WTC11 (cell line): ENCODE measurements at regions not wholly inside any gene's neighbourhood (a gene's known extent, or its start where the extent isn't known, plus 50 kb on each side); places are given as distances from the start of the nearest gene placed in this dataset.

Experiments
- ATAC-seq: fragments of 200-7000 bp; cut with Tn5 transposase; 2 replicates; pipeline ENCODE4 v1.10.0; 2021; ENCODE audit warnings: mild to moderate bottlenecking, moderate library complexity
- CTCF ChIA-PET: fragments of 300-600 bp; sonication (Branson Sonifier 250); formaldehyde crosslinking; loops from one replicate; lab custom pipeline; 2021; ENCODE audit warnings: antibody characterized with exemption; lab: Charles Lee
- POLR2A ChIA-PET: fragments of 350-600 bp; sonication (Branson Sonifier 250); formaldehyde crosslinking; loops from one replicate; lab custom pipeline; 2021; ENCODE audit warnings: antibody characterized with exemption; lab: Charles Lee
- DNase-seq: peaks from one replicate; pipeline ENCODE4 v3.0.0; 2021; ENCODE audit warnings: low spot score
- H3K27ac Mint-ChIP-seq: 2 replicates; pipeline ENCODE4 v1.8.0; 2021; ENCODE audit warnings: mixed read lengths
- H3K27me3 Mint-ChIP-seq: 2 replicates; pipeline ENCODE4 v1.8.0; 2021; ENCODE audit warnings: low read depth, mild to moderate bottlenecking, moderate library complexity, mixed read lengths
- H3K36me3 Mint-ChIP-seq: 2 replicates; pipeline ENCODE4 v1.8.0; 2021; ENCODE audit warnings: mixed read lengths
- H3K4me1 Mint-ChIP-seq: 2 replicates; pipeline ENCODE4 v1.8.0; 2022; ENCODE audit warnings: mixed read lengths
- H3K4me3 Mint-ChIP-seq: 2 replicates; pipeline ENCODE4 v1.8.0; 2021; ENCODE audit warnings: mild to moderate bottlenecking, moderate library complexity, mixed read lengths
- H3K9me3 Mint-ChIP-seq: 2 replicates; pipeline ENCODE4 v1.8.0; 2021; ENCODE audit warnings: mixed read lengths
- ARID4B ChIP-seq: sonication (generic); formaldehyde crosslinking; IDR thresholded peaks from 2 replicates; pipeline ENCODE4 v1.8.0; 2023; ENCODE audit warnings: missing genetic modification reagents, mild to moderate bottlenecking, borderline replicate concordance
- ATF6 ChIP-seq: sonication (generic); formaldehyde crosslinking; IDR thresholded peaks from 2 replicates; pipeline ENCODE4 v1.8.1; 2023; ENCODE audit warnings: mild to moderate bottlenecking, missing genetic modification reagents
- CREB1 ChIP-seq: sonication (generic); formaldehyde crosslinking; IDR thresholded peaks from 2 replicates; pipeline ENCODE4 v1.8.0; 2023; ENCODE audit warnings: mild to moderate bottlenecking, missing genetic modification reagents
- ESRRA ChIP-seq: sonication (generic); formaldehyde crosslinking; IDR thresholded peaks from 2 replicates; pipeline ENCODE4 v1.8.1; 2022; ENCODE audit warnings: mild to moderate bottlenecking, missing genetic modification reagents, borderline replicate concordance
- ETV6 ChIP-seq: sonication (generic); formaldehyde crosslinking; IDR thresholded peaks from 2 replicates; pipeline ENCODE4 v1.8.1; 2022; ENCODE audit warnings: mild to moderate bottlenecking, missing genetic modification reagents
- FOXJ3 ChIP-seq: sonication (generic); formaldehyde crosslinking; IDR thresholded peaks from 2 replicates; pipeline ENCODE4 v1.9.0; 2021; ENCODE audit warnings: missing genetic modification reagents, mild to moderate bottlenecking, borderline replicate concordance
- FOXK1 ChIP-seq: sonication (generic); formaldehyde crosslinking; IDR thresholded peaks from 2 replicates; pipeline ENCODE4 v1.8.0; 2022; ENCODE audit warnings: mild to moderate bottlenecking, moderate library complexity, missing genetic modification reagents
- HMGXB4 ChIP-seq: sonication (generic); formaldehyde crosslinking; IDR thresholded peaks from 2 replicates; pipeline ENCODE4 v1.8.1; 2023; ENCODE audit warnings: mild to moderate bottlenecking, moderate library complexity, missing genetic modification reagents
- NR1H2 ChIP-seq: sonication (generic); formaldehyde crosslinking; IDR thresholded peaks from 2 replicates; pipeline ENCODE4 v1.9.0; 2021; ENCODE audit warnings: mild to moderate bottlenecking, moderate library complexity, missing genetic modification reagents
- RELA ChIP-seq: sonication (generic); formaldehyde crosslinking; IDR thresholded peaks from 2 replicates; pipeline ENCODE4 v1.8.1; 2022; ENCODE audit warnings: missing genetic modification reagents, mild to moderate bottlenecking, borderline replicate concordance
- SMAD3 ChIP-seq: sonication (generic); formaldehyde crosslinking; IDR thresholded peaks from 2 replicates; pipeline ENCODE4 v1.8.0; 2022; ENCODE audit warnings: missing genetic modification reagents, mild to moderate bottlenecking, borderline replicate concordance
- USF2 ChIP-seq: sonication (generic); formaldehyde crosslinking; IDR thresholded peaks from 2 replicates; pipeline ENCODE4 v1.8.1; 2023; ENCODE audit warnings: mild to moderate bottlenecking, missing genetic modification reagents, moderate library complexity
- ZBTB21 ChIP-seq: sonication (generic); formaldehyde crosslinking; IDR thresholded peaks from 2 replicates; pipeline ENCODE4 v1.8.1; 2023; ENCODE audit warnings: mild to moderate bottlenecking, missing genetic modification reagents, borderline replicate concordance
- ZNF121 ChIP-seq: sonication (generic); formaldehyde crosslinking; IDR thresholded peaks from 2 replicates; pipeline ENCODE4 v1.8.0; 2023; ENCODE audit warnings: missing genetic modification reagents
- ZNF263 ChIP-seq: sonication (generic); formaldehyde crosslinking; IDR thresholded peaks from 2 replicates; pipeline ENCODE4 v1.8.1; 2022; ENCODE audit warnings: low read depth, mild to moderate bottlenecking, moderate library complexity, missing genetic modification reagents
- ZNF396 ChIP-seq: fragments of 250-450 bp; sonication (Bioruptor Pico); IDR thresholded peaks from 2 replicates; pipeline ENCODE4 v1.8.0; 2021; ENCODE audit warnings: mild to moderate bottlenecking, moderate library complexity, borderline replicate concordance
- ZNF416 ChIP-seq: fragments of 250-450 bp; sonication (Bioruptor Pico); IDR thresholded peaks from 2 replicates; pipeline ENCODE4 v1.9.0; 2021; ENCODE audit warnings: mild to moderate bottlenecking, inconsistent platforms
- TF ChIP-seq, protein P1 (sequence below): sonication (generic); formaldehyde crosslinking; IDR thresholded peaks from 2 replicates; pipeline ENCODE4 v1.8.0; 2022; ENCODE audit warnings: mild to moderate bottlenecking, missing genetic modification reagents
- TF ChIP-seq, protein P2 (sequence below): sonication (generic); formaldehyde crosslinking; IDR thresholded peaks from 2 replicates; pipeline ENCODE4 v1.8.0; 2023; ENCODE audit warnings: missing genetic modification reagents
- TF ChIP-seq, protein P3 (sequence below): sonication (generic); formaldehyde crosslinking; IDR thresholded peaks from 2 replicates; pipeline ENCODE4 v1.8.1; 2022; ENCODE audit warnings: mild to moderate bottlenecking, moderate library complexity, missing genetic modification reagents
- TF ChIP-seq, protein P4 (sequence below): sonication (generic); formaldehyde crosslinking; IDR thresholded peaks from 2 replicates; pipeline ENCODE4 v1.8.0; 2022; ENCODE audit warnings: mild to moderate bottlenecking, missing genetic modification reagents

DNA sequence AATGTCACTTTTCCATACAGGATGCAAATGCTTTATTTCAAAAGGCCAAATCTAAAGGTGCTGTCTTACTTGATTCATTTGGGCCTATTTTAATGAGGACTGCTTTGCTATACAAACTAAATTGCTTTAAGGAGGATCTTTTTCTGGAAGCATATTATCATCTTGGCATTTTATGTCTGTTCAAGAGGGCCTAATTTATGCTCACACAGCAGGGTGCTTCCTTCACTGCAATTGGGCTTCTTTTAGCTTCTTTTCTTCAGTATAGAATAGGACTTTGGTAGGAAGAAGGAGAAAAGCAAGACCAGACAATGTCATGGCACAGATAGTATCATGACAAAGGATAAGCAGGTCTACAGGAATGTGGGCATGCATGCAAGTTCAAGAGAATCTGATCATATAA lies 222.4 kb upstream of the ANKRD50 start (continued):
- TF ChIP-seq NR1H2 (CRISPR knock-in tag) (no peak), USF2 (CRISPR knock-in tag) (no peak)

- H3K27me3 Mint-ChIP-seq: no peaks in the 10 kb centered on the region
- no peak overlapping the region for H3K27ac Mint-ChIP-seq
- H3K4me1 Mint-ChIP-seq: peaks cover 31% of the 10 kb centered on the region
- POLR2A ChIA-PET: no interaction called here
- no peaks in the 10 kb centered on the region for H3K9me3 Mint-ChIP-seq
- DNase-seq: no peak
- H3K4me3 Mint-ChIP-seq: no peak overlapping the region
- H3K36me3 Mint-ChIP-seq: no peaks in the 10 kb centered on the region
- CTCF ChIA-PET: no interaction called here
- no peak for TF ChIP-seq ESRRA (CRISPR knock-in tag)
- no peak for TF ChIP-seq ZBTB21 (CRISPR knock-in tag)
- TF ChIP-seq, protein P1, sequence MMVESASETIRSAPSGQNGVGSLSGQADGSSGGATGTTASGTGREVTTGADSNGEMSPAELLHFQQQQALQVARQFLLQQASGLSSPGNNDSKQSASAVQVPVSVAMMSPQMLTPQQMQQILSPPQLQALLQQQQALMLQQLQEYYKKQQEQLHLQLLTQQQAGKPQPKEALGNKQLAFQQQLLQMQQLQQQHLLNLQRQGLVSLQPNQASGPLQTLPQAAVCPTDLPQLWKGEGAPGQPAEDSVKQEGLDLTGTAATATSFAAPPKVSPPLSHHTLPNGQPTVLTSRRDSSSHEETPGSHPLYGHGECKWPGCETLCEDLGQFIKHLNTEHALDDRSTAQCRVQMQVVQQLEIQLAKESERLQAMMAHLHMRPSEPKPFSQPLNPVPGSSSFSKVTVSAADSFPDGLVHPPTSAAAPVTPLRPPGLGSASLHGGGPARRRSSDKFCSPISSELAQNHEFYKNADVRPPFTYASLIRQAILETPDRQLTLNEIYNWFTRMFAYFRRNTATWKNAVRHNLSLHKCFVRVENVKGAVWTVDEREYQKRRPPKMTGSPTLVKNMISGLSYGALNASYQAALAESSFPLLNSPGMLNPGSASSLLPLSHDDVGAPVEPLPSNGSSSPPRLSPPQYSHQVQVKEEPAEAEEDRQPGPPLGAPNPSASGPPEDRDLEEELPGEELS (CRISPR knock-in tag): no peak
- TF ChIP-seq ZNF121 (CRISPR knock-in tag): no peak
- no peak for TF ChIP-seq FOXK1 (CRISPR knock-in tag)
- TF ChIP-seq ZNF416 (CRISPR knock-in tag): no peak
- TF ChIP-seq RELA (CRISPR knock-in tag): no peak
- no peak for TF ChIP-seq HMGXB4 (CRISPR knock-in tag)
- no peak for TF ChIP-seq FOXJ3 (CRISPR knock-in tag)
- TF ChIP-seq, protein P2, sequence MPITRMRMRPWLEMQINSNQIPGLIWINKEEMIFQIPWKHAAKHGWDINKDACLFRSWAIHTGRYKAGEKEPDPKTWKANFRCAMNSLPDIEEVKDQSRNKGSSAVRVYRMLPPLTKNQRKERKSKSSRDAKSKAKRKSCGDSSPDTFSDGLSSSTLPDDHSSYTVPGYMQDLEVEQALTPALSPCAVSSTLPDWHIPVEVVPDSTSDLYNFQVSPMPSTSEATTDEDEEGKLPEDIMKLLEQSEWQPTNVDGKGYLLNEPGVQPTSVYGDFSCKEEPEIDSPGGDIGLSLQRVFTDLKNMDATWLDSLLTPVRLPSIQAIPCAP: no peak
- TF ChIP-seq, all 79 proteins: peak for 0
- ATAC-seq: no peak
Measured at GRCh38 chr4:124933521-124933920, 221.0 kb upstream of the ANKRD50 start.

- H3K4me3 Mint-ChIP-seq: no peak overlapping the region
- POLR2A ChIA-PET: no interaction called here
- H3K27me3 Mint-ChIP-seq: no peaks in the 10 kb centered on the region
- DNase-seq (no peak), ATAC-seq (no peak)
- H3K4me1 Mint-ChIP-seq: peaks cover 21% of the 10 kb centered on the region
- H3K36me3 Mint-ChIP-seq: no peaks in the 10 kb centered on the region
- CTCF ChIA-PET: no interaction called here
- H3K27ac Mint-ChIP-seq: no peak overlapping the region
- no peaks in the 10 kb centered on the region for H3K9me3 Mint-ChIP-seq
- TF ChIP-seq SMAD3 (CRISPR knock-in tag): no peak
- TF ChIP-seq FOXK1 (CRISPR knock-in tag): no peak
- TF ChIP-seq, protein P3, sequence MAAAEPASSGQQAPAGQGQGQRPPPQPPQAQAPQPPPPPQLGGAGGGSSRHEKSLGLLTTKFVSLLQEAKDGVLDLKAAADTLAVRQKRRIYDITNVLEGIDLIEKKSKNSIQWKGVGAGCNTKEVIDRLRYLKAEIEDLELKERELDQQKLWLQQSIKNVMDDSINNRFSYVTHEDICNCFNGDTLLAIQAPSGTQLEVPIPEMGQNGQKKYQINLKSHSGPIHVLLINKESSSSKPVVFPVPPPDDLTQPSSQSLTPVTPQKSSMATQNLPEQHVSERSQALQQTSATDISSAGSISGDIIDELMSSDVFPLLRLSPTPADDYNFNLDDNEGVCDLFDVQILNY: no peak
- TF ChIP-seq ETV6 (CRISPR knock-in tag): no peak
- no peak for TF ChIP-seq ZNF263 (CRISPR knock-in tag)
- TF ChIP-seq ATF6 (CRISPR knock-in tag): no peak
- no peak for TF ChIP-seq ZNF396 (CRISPR knock-in tag)
- TF ChIP-seq ARID4B (CRISPR knock-in tag): no peak
- TF ChIP-seq, protein P4, sequence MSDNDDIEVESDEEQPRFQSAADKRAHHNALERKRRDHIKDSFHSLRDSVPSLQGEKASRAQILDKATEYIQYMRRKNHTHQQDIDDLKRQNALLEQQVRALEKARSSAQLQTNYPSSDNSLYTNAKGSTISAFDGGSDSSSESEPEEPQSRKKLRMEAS (CRISPR knock-in tag): no peak
- TF ChIP-seq CREB1 (CRISPR knock-in tag): no peak
Measured at GRCh38 chr4:124932447-124932846, 219.9 kb upstream of the ANKRD50 start.
